A673 (cell line): ENCODE measurements at regions not wholly inside any gene's neighbourhood (a gene's known extent, or its start where the extent isn't known, plus 50 kb on each side); places are given as distances from the start of the nearest gene placed in this dataset.

ENCODE experiments used
- CTCF ChIP-seq: fragments of 300-800, 200-600 bp; sonication (generic); conservative IDR thresholded peaks from 2 replicates; pipeline ENCODE4 v1.5.1; 2017; ENCODE audit warnings: low read depth, mild to moderate bottlenecking, antibody characterized with exemption, low read length, moderate library complexity, mixed read lengths
- EZH2 ChIP-seq: fragments of 200-600 bp; sonication (generic); IDR thresholded peaks from 2 replicates; pipeline ENCODE4 v1.6.1; 2017; ENCODE audit warnings: borderline replicate concordance, low read depth, mild to moderate bottlenecking, mixed read lengths, antibody characterized with exemption, low read length; ENCODE audit not compliant: poor library complexity, severe bottlenecking

DNA sequence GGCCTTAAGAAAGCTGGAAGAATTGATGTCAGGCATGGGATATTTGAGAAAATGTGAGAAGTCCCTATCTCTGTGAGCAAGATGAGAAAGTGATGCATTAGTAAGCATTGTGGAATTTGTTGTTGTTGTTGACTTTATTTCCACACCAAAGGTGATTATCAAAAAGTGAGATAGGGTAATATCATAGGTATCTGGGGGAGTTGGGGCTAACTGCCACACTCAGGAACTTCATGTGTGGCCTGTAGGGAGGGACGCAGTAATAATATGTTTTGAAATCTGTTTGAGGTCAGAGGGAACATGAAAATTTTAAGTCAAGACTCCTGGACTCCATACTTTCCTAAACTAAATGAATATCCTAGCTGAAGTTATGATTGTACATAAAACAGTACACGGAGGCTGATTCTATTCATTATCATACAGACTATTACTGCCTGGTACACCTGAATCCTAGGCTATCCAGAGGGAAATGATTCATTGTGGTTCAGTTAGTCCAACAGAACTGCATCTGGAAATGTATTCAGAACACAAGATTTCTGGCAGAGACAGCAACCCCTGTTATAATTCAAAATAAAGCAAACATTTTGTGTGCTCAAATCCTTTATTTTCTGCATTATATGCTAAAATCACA lies 304.8 kb downstream of the CPS1 start:
- no peak for TF ChIP-seq CTCF
- no peak for TF ChIP-seq EZH2
